ENCODE measurements at regions not wholly inside any gene's neighbourhood (a gene's known extent, or its start where the extent isn't known, plus 50 kb on each side); places are given as distances from the start of the nearest gene placed in this dataset.
"Not testable (repeated sequence)": the region's sequence is repeated elsewhere in the genome, so short reads cannot be mapped to it uniquely, and the experiment has no call there.

GRCh38 chr7:76971201-76971600, 61.0 kb downstream of the SPDYE17 start:
- intact Hi-C loops (cut with DNase I): not testable (repeated sequence)

GRCh38 chr7:76969892-76970291, 62.3 kb downstream of the SPDYE17 start:
- DNase-seq (ENCODE audit: low spot score); intact Hi-C loops (cut with DNase I): not testable (repeated sequence)

More at GRCh38 chr7:76971201-76971600, 61.0 kb downstream of the SPDYE17 start:
- not testable (repeated sequence) for DNase-seq (ENCODE audit: low spot score)

GRCh38 chr7:76965731-76966548, 66.2 kb downstream of the SPDYE17 start:
- intact Hi-C loops (cut with DNase I); DNase-seq (ENCODE audit: low spot score): not testable (repeated sequence)

GRCh38 chr7:76964050-76964449, 68.1 kb downstream of the SPDYE17 start:
- intact Hi-C loops (cut with DNase I); DNase-seq (ENCODE audit: low spot score): not testable (repeated sequence)

GRCh38 chr7:76963061-76963460, 69.1 kb downstream of the SPDYE17 start:
- intact Hi-C loops (cut with DNase I); DNase-seq (ENCODE audit: low spot score): not testable (repeated sequence)

GRCh38 chr7:76960400-76960986, 71.7 kb downstream of the SPDYE17 start:
- intact Hi-C loops (cut with DNase I); DNase-seq (ENCODE audit: low spot score): not testable (repeated sequence)

- DNase-seq (ENCODE audit: low spot score); intact Hi-C loops (cut with DNase I): not testable (repeated sequence)
These were observed 72.4 kb downstream of the SPDYE17 start for GRCh38 chr7:76959573-76960399.

- DNase-seq (ENCODE audit: low spot score); intact Hi-C loops (cut with DNase I): not testable (repeated sequence)
These were observed 75.6 kb downstream of the SPDYE17 start for GRCh38 chr7:76956531-76956930.

GRCh38 chr7:76955124-76955523, 77.0 kb downstream of the SPDYE17 start:
- DNase-seq (ENCODE audit: low spot score); intact Hi-C loops (cut with DNase I): not testable (repeated sequence)

GRCh38 chr7:76944603-76945002, 87.6 kb downstream of the SPDYE17 start:
- intact Hi-C loops (cut with DNase I); DNase-seq (ENCODE audit: low spot score): not testable (repeated sequence)

GRCh38 chr7:76941809-76942765, 90.1 kb downstream of the SPDYE17 start:
- intact Hi-C loops (cut with DNase I); DNase-seq (ENCODE audit: low spot score): not testable (repeated sequence)

- intact Hi-C loops (cut with DNase I); DNase-seq (ENCODE audit: low spot score): not testable (repeated sequence)
These were observed 94.4 kb downstream of the SPDYE17 start for GRCh38 chr7:76937781-76938180.

GRCh38 chr7:76937330-76937729, 94.8 kb downstream of the SPDYE17 start:
- DNase-seq (ENCODE audit: low spot score); intact Hi-C loops (cut with DNase I): not testable (repeated sequence)

- DNase-seq (ENCODE audit: low spot score); intact Hi-C loops (cut with DNase I): not testable (repeated sequence)
These were observed 95.8 kb downstream of the SPDYE17 start for GRCh38 chr7:76936346-76936745.

GRCh38 chr7:76934711-76935110, 97.5 kb downstream of the SPDYE17 start:
- intact Hi-C loops (cut with DNase I); DNase-seq (ENCODE audit: low spot score): not testable (repeated sequence)

GRCh38 chr7:76932957-76933356, 99.2 kb downstream of the SPDYE17 start:
- DNase-seq (ENCODE audit: low spot score); intact Hi-C loops (cut with DNase I): not testable (repeated sequence)

GRCh38 chr7:76931441-76931840, 100.7 kb downstream of the SPDYE17 start:
- DNase-seq (ENCODE audit: low spot score); intact Hi-C loops (cut with DNase I): not testable (repeated sequence)

- intact Hi-C loops (cut with DNase I): not testable (repeated sequence)
- DNase-seq (ENCODE audit: low spot score): peak; percentile 75
These were observed 101.7 kb downstream of the SPDYE17 start for GRCh38 chr7:76930416-76930815.

Measured in posterior vena cava (tissue), 2 donors.